Activated T-helper 2 cell treated with anti-CD3 and anti-CD28 coated beads, Interferon-gamma antibody, Interleukin-2, Interleukin-4, amounts not matched to agents 10 μg/mL and 5 μg/mL and 100 μg/mL, durations not matched to agents 14 hours and 24 hours and 36 hours (primary cell): ENCODE measurements at regions not wholly inside any gene's neighbourhood (a gene's known extent, or its start where the extent isn't known, plus 50 kb on each side); places are given as distances from the start of the nearest gene placed in this dataset.
"Not testable (repeated sequence)": the region's sequence is repeated elsewhere in the genome, so short reads cannot be mapped to it uniquely, and the experiment has no call there.

Source experiments
- DNase-seq: peaks from one replicate; pipeline ENCODE4 v3.0.0; 2021; ENCODE audit warnings: low spot score
- H3K27ac Mint-ChIP-seq: one replicate; pipeline ENCODE4 v1.8.0; 2021; ENCODE audit warnings: mixed read lengths
- H3K27me3 Mint-ChIP-seq: one replicate; pipeline ENCODE4 v1.8.0; 2021; ENCODE audit warnings: low read depth, mixed read lengths
- H3K36me3 Mint-ChIP-seq: one replicate; pipeline ENCODE4 v1.8.0; 2021; ENCODE audit warnings: low read depth, mixed read lengths
- H3K4me1 Mint-ChIP-seq: one replicate; pipeline ENCODE4 v1.8.0; 2021; ENCODE audit warnings: low read depth, mixed read lengths
- H3K4me3 Mint-ChIP-seq: one replicate; pipeline ENCODE4 v1.8.0; 2021; ENCODE audit warnings: low read depth, mild to moderate bottlenecking, moderate library complexity, mixed read lengths
- H3K9me3 Mint-ChIP-seq: one replicate; pipeline ENCODE4 v1.8.0; 2021; ENCODE audit warnings: mixed read lengths
- intact Hi-C: fragments of 100-400 bp; cut with micrococcal nuclease; formaldehyde crosslinking; loops from one replicate; pipeline ENCODE4 v1.15.1; 2023

- no peaks in the 10 kb centered on the region for H3K36me3 Mint-ChIP-seq
- intact Hi-C loops = no loop called here
- H3K4me1 Mint-ChIP-seq = no peaks in the 10 kb centered on the region
- peaks cover 11% of the 10 kb centered on the region for H3K27me3 Mint-ChIP-seq
- no peak for DNase-seq
- no peaks in the 10 kb centered on the region for H3K9me3 Mint-ChIP-seq
- H3K27ac Mint-ChIP-seq = no peak overlapping the region
- no peak overlapping the region for H3K4me3 Mint-ChIP-seq
Measured at GRCh38 chr2:128590309-128591021, 271.8 kb upstream of the HS6ST1 start.

- DNase-seq = no peak
- Mint-ChIP-seq H3K27ac (no peak overlapping the region), H3K27me3 (peaks cover 11% of the 10 kb centered on the region), H3K4me3 (no peak overlapping the region), H3K36me3 (no peaks in the 10 kb centered on the region), H3K4me1 (no peaks in the 10 kb centered on the region), H3K9me3 (no peaks in the 10 kb centered on the region)
- intact Hi-C loops = no loop called here
Measured at GRCh38 chr2:128591022-128591860, 272.6 kb upstream of the HS6ST1 start.

- H3K36me3 Mint-ChIP-seq = no peaks in the 10 kb centered on the region
- H3K27me3 Mint-ChIP-seq = peaks cover 11% of the 10 kb centered on the region
- H3K9me3 Mint-ChIP-seq = no peaks in the 10 kb centered on the region
- DNase-seq = no peak
- no peak overlapping the region for H3K27ac Mint-ChIP-seq
- no peak overlapping the region for H3K4me3 Mint-ChIP-seq
- H3K4me1 Mint-ChIP-seq = no peaks in the 10 kb centered on the region
- intact Hi-C loops = no loop called here
Measured at GRCh38 chr2:128591861-128592822, 273.5 kb upstream of the HS6ST1 start.

- H3K4me3 Mint-ChIP-seq = no peak overlapping the region
- no peak for DNase-seq
- H3K36me3 Mint-ChIP-seq = no peaks in the 10 kb centered on the region
- intact Hi-C loops = no loop called here
- peaks cover 8% of the 10 kb centered on the region for H3K27me3 Mint-ChIP-seq
- H3K4me1 Mint-ChIP-seq = no peaks in the 10 kb centered on the region
- H3K27ac Mint-ChIP-seq = no peak overlapping the region
- no peaks in the 10 kb centered on the region for H3K9me3 Mint-ChIP-seq
Measured at GRCh38 chr2:128593518-128593878, 274.8 kb upstream of the HS6ST1 start.

- H3K27ac Mint-ChIP-seq = no peak overlapping the region
- no peaks in the 10 kb centered on the region for H3K9me3 Mint-ChIP-seq
- intact Hi-C loops = no loop called here
- no peaks in the 10 kb centered on the region for H3K4me1 Mint-ChIP-seq
- H3K4me3 Mint-ChIP-seq = no peak overlapping the region
- DNase-seq = no peak
- H3K36me3 Mint-ChIP-seq = no peaks in the 10 kb centered on the region
- H3K27me3 Mint-ChIP-seq = peaks cover 8% of the 10 kb centered on the region
Measured at GRCh38 chr2:128593879-128594650, 275.4 kb upstream of the HS6ST1 start.

- Mint-ChIP-seq H3K36me3 (no peaks in the 10 kb centered on the region), H3K27me3 (peaks cover 5% of the 10 kb centered on the region), H3K9me3 (no peaks in the 10 kb centered on the region), H3K27ac (no peak overlapping the region), H3K4me3 (no peak overlapping the region), H3K4me1 (no peaks in the 10 kb centered on the region)
- no peak for DNase-seq
- intact Hi-C loops = no loop called here
Measured at GRCh38 chr2:128594651-128594910, 275.9 kb upstream of the HS6ST1 start.

- intact Hi-C loops = no loop called here
- Mint-ChIP-seq H3K27me3 (peaks cover 4% of the 10 kb centered on the region), H3K9me3 (no peaks in the 10 kb centered on the region), H3K4me1 (no peaks in the 10 kb centered on the region), H3K36me3 (no peaks in the 10 kb centered on the region), H3K4me3 (no peak overlapping the region), H3K27ac (no peak overlapping the region)
- no peak for DNase-seq
Measured at GRCh38 chr2:128594953-128595677, 276.4 kb upstream of the HS6ST1 start.

GRCh38 chr2:128595763-128596395 lies 277.2 kb upstream of the HS6ST1 start:
- DNase-seq = no peak
- H3K4me3 Mint-ChIP-seq = no peak overlapping the region
- no peaks in the 10 kb centered on the region for H3K36me3 Mint-ChIP-seq
- H3K27me3 Mint-ChIP-seq = peaks cover 2% of the 10 kb centered on the region
- no peaks in the 10 kb centered on the region for H3K4me1 Mint-ChIP-seq
- intact Hi-C loops = no loop called here
- no peaks in the 10 kb centered on the region for H3K9me3 Mint-ChIP-seq
- no peak overlapping the region for H3K27ac Mint-ChIP-seq

GRCh38 chr2:128596396-128597120 lies 277.9 kb upstream of the HS6ST1 start:
- Mint-ChIP-seq H3K9me3 (no peaks in the 10 kb centered on the region), H3K4me1 (no peaks in the 10 kb centered on the region), H3K27me3 (peaks cover 2% of the 10 kb centered on the region), H3K4me3 (no peak overlapping the region), H3K36me3 (no peaks in the 10 kb centered on the region), H3K27ac (no peak overlapping the region)
- intact Hi-C loops = no loop called here
- DNase-seq = no peak

- no peaks in the 10 kb centered on the region for H3K9me3 Mint-ChIP-seq
Measured at GRCh38 chr2:128597121-128597762, 278.6 kb upstream of the HS6ST1 start.

GRCh38 chr2:128598260-128598659 lies 279.6 kb upstream of the HS6ST1 start:
- H3K9me3 Mint-ChIP-seq, H3K27me3 Mint-ChIP-seq, intact Hi-C loops, H3K36me3 Mint-ChIP-seq, H3K27ac Mint-ChIP-seq, H3K4me1 Mint-ChIP-seq, H3K4me3 Mint-ChIP-seq, DNase-seq: not testable (repeated sequence)

More at GRCh38 chr2:128597121-128597762, 278.6 kb upstream of the HS6ST1 start:
- Mint-ChIP-seq H3K4me3 (no peak overlapping the region), H3K27ac (no peak overlapping the region), H3K4me1 (no peaks in the 10 kb centered on the region), H3K36me3 (no peaks in the 10 kb centered on the region), H3K27me3 (no peaks in the 10 kb centered on the region)
- intact Hi-C loops = no loop called here
- DNase-seq = no peak
